GM12873 (cell line): ENCODE measurements at regions not wholly inside any gene's neighbourhood (a gene's known extent, or its start where the extent isn't known, plus 50 kb on each side); places are given as distances from the start of the nearest gene placed in this dataset.

Source experiments
- CTCF ChIP-seq: IDR thresholded peaks from 2 replicates; pipeline ENCODE4 v1.5.1; 2012; ENCODE audit warnings: low read depth, mild to moderate bottlenecking, moderate library complexity, low read length, control low read depth; ENCODE audit not compliant: insufficient read depth; ENCODE audit errors: missing control alignments

GRCh38 chr2:43074592-43075053, 151.8 kb downstream of the ZFP36L2 start:
- no peak for TF ChIP-seq CTCF

GRCh38 chr2:43074052-43074451, 152.4 kb downstream of the ZFP36L2 start:
- no peak for TF ChIP-seq CTCF

- TF ChIP-seq CTCF: no peak
Observed at GRCh38 chr2:43073401-43073825, 153.0 kb downstream of the ZFP36L2 start.

- no peak for TF ChIP-seq CTCF
Observed at GRCh38 chr2:43071599-43072550, 154.5 kb downstream of the ZFP36L2 start.

GRCh38 chr2:43070676-43071502, 155.5 kb downstream of the ZFP36L2 start:
- no peak for TF ChIP-seq CTCF

- no peak for TF ChIP-seq CTCF
Observed at GRCh38 chr2:43070030-43070429, 156.4 kb downstream of the ZFP36L2 start.

GRCh38 chr2:43068631-43069517, 157.5 kb downstream of the ZFP36L2 start:
- TF ChIP-seq CTCF: no peak
